ENCODE measurements at regions not wholly inside any gene's neighbourhood (a gene's known extent, or its start where the extent isn't known, plus 50 kb on each side); places are given as distances from the start of the nearest gene placed in this dataset.

- peaks cover 20% of the 10 kb centered on the region for H3K4me1 ChIP-seq (ENCODE audit: control insufficient read depth, extremely low read depth, insufficient read depth, low read length)
- no peaks in the 10 kb centered on the region for H3K36me3 ChIP-seq (ENCODE audit: control insufficient read depth, insufficient read depth, low read length)
- no peaks in the 10 kb centered on the region for H3K79me2 ChIP-seq (ENCODE audit: control insufficient read depth, insufficient read depth, low read length)
- TF ChIP-seq EZH2 (IDR thresholded peaks at IDR 0.05; ENCODE audit: low read length, missing control alignments) (no peak), CTCF (conservative IDR thresholded peaks at IDR 0.05 in 1 of 2, IDR thresholded peaks at IDR 0.05 in 1 of 2; ENCODE audit: low read depth in 1 of 2, low read length in 2 of 2) (no peak)
- no peak for DNase-seq (ENCODE audit: low read depth in 2 of 2)
- no peaks in the 10 kb centered on the region for H4K20me1 ChIP-seq (ENCODE audit: control insufficient read depth, extremely low read depth, insufficient read depth, low read length)
- no peaks in the 10 kb centered on the region for H3K9me3 ChIP-seq (ENCODE audit: control insufficient read depth, insufficient read depth, low read depth, low read length)
- H3K27me3 ChIP-seq (ENCODE audit: control insufficient read depth, insufficient read depth, low read length): no peaks in the 10 kb centered on the region
- no peak overlapping the region for H2AFZ ChIP-seq (ENCODE audit: low read length)
- H3K9ac ChIP-seq (ENCODE audit: insufficient read depth, low read length): no peak overlapping the region
- no peak overlapping the region for H3K27ac ChIP-seq (ENCODE audit: insufficient read depth, low read length)
- no peak overlapping the region for H3K4me3 ChIP-seq (replicated peaks in 1 of 4; ENCODE audit: control extremely low read depth in 1 of 4, insufficient read depth in 1 of 4, low read depth in 3 of 4, low read length in 4 of 4)
- no peak overlapping the region for H3K4me2 ChIP-seq (ENCODE audit: extremely low read depth, insufficient read depth, low read length)
Observed at GRCh38 chr2:238599549-238600505, 173.1 kb downstream of the ASB1 start.

- Histone ChIP-seq H3K4me2 (ENCODE audit: extremely low read depth, insufficient read depth, low read length) (peak overlapping the region; percentile 25), H3K4me1 (ENCODE audit: control insufficient read depth, extremely low read depth, insufficient read depth, low read length) (peaks cover 20% of the 10 kb centered on the region), H3K27me3 (ENCODE audit: control insufficient read depth, insufficient read depth, low read length) (no peaks in the 10 kb centered on the region), H4K20me1 (ENCODE audit: control insufficient read depth, extremely low read depth, insufficient read depth, low read length) (no peaks in the 10 kb centered on the region), H3K4me3 (replicated peaks in 1 of 4; ENCODE audit: control extremely low read depth in 1 of 4, insufficient read depth in 1 of 4, low read depth in 3 of 4, low read length in 4 of 4) (no peak overlapping the region), H3K79me2 (ENCODE audit: control insufficient read depth, insufficient read depth, low read length) (no peaks in the 10 kb centered on the region), H3K27ac (ENCODE audit: insufficient read depth, low read length) (peak overlapping the region; percentile 32), H3K36me3 (ENCODE audit: control insufficient read depth, insufficient read depth, low read length) (no peaks in the 10 kb centered on the region), H2AFZ (ENCODE audit: low read length) (no peak overlapping the region), H3K9me3 (ENCODE audit: control insufficient read depth, insufficient read depth, low read depth, low read length) (no peaks in the 10 kb centered on the region), H3K9ac (ENCODE audit: insufficient read depth, low read length) (no peak overlapping the region)
- TF ChIP-seq EZH2 (IDR thresholded peaks at IDR 0.05; ENCODE audit: low read length, missing control alignments) (no peak), CTCF (conservative IDR thresholded peaks at IDR 0.05 in 1 of 2, IDR thresholded peaks at IDR 0.05 in 1 of 2; ENCODE audit: low read depth in 1 of 2, low read length in 2 of 2) (no peak)
- no peak for DNase-seq (ENCODE audit: low read depth in 2 of 2)
Observed at GRCh38 chr2:238600506-238601432, 174.0 kb downstream of the ASB1 start.

Data from fibroblast of lung (primary cell).